ENCODE measurements at regions not wholly inside any gene's neighbourhood (a gene's known extent, or its start where the extent isn't known, plus 50 kb on each side); places are given as distances from the start of the nearest gene placed in this dataset.
"Not testable (repeated sequence)": the region's sequence is repeated elsewhere in the genome, so short reads cannot be mapped to it uniquely, and the experiment has no call there.

GRCh38 chrX:92611517-92611916 is 832.3 kb downstream of the PCDH11X start:
- ATAC-seq; H3K27me3 ChIP-seq; DNase-seq; H3K4me1 ChIP-seq; H3K27ac ChIP-seq; H3K36me3 ChIP-seq; intact Hi-C loops (cut with DNase I); H3K4me3 ChIP-seq; H3K9me3 ChIP-seq: not testable (repeated sequence)

GRCh38 chrX:92626699-92627098 is 847.5 kb downstream of the PCDH11X start:
- H3K36me3 ChIP-seq; intact Hi-C loops (cut with DNase I); H3K27ac ChIP-seq; H3K9me3 ChIP-seq; H3K4me1 ChIP-seq; DNase-seq; H3K27me3 ChIP-seq; H3K4me3 ChIP-seq; ATAC-seq: not testable (repeated sequence)

- intact Hi-C loops (cut with DNase I); DNase-seq; ATAC-seq; H3K4me1 ChIP-seq; H3K9me3 ChIP-seq; H3K27me3 ChIP-seq; H3K36me3 ChIP-seq; H3K4me3 ChIP-seq; H3K27ac ChIP-seq: not testable (repeated sequence)
These were observed 878.4 kb downstream of the PCDH11X start for GRCh38 chrX:92657593-92657992.

- H3K27ac ChIP-seq; H3K27me3 ChIP-seq; DNase-seq; intact Hi-C loops (cut with DNase I); H3K4me1 ChIP-seq; H3K9me3 ChIP-seq; ATAC-seq; H3K4me3 ChIP-seq; H3K36me3 ChIP-seq: not testable (repeated sequence)
These were observed 880.6 kb downstream of the PCDH11X start for GRCh38 chrX:92659743-92660142.

DNA sequence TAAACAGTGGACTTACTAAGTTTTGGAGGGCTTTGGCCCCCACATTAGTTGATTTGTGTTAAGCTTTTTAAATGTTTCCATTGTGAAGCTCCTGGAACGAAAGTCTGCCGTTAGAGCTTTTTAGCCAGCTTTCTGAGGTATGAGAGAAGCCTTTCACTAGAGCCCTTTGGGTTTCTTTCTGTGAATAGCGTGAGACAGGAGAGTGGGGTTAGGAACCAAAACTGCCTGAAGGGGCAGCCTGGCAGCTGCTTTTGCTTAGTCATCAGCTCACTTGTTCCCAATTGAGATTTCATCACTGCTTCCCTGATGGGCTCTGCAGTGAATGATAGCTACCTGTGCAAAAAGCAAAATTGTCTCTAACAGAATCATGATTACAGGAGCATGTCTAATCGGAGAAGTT is 913.6 kb downstream of the PCDH11X start:
- H3K9me3 ChIP-seq = not testable (repeated sequence)

GRCh38 chrX:92699388-92700092 is 920.4 kb downstream of the PCDH11X start:
- H3K36me3 ChIP-seq; H3K27ac ChIP-seq; H3K4me1 ChIP-seq; H3K9me3 ChIP-seq; H3K27me3 ChIP-seq; H3K4me3 ChIP-seq; intact Hi-C loops (cut with DNase I); DNase-seq; ATAC-seq: not testable (repeated sequence)

More for the DNA sequence above, 913.6 kb downstream of the PCDH11X start:
- H3K36me3 ChIP-seq; H3K27me3 ChIP-seq; H3K4me3 ChIP-seq; H3K27ac ChIP-seq; H3K4me1 ChIP-seq; ATAC-seq; DNase-seq; intact Hi-C loops (cut with DNase I): not testable (repeated sequence)

GRCh38 chrX:92709784-92710183 is 930.6 kb downstream of the PCDH11X start:
- ATAC-seq (peak; percentile 64), DNase-seq (peak in 1 of 4 donors; percentile 0)
- H3K36me3 ChIP-seq; H3K27ac ChIP-seq; intact Hi-C loops (cut with DNase I); H3K27me3 ChIP-seq; H3K4me3 ChIP-seq; H3K9me3 ChIP-seq; H3K4me1 ChIP-seq: not testable (repeated sequence)
